Natural killer cell (primary cell): ENCODE measurements at regions not wholly inside any gene's neighbourhood (a gene's known extent, or its start where the extent isn't known, plus 50 kb on each side); places are given as distances from the start of the nearest gene placed in this dataset.
"Not testable (repeated sequence)": the region's sequence is repeated elsewhere in the genome, so short reads cannot be mapped to it uniquely, and the experiment has no call there.

Experiments
- ATAC-seq, 3 donors: fragments of 150-1000 bp in 2 of 3; fragments of 200-7000 bp in 1 of 3; cut with Tn5 transposase; 1 replicate in 1 of 3; 2 replicates in 2 of 3; pipeline ENCODE4 v1.10.0; 2021; ENCODE audit warnings: mild to moderate bottlenecking in 2 of 3, moderate library complexity in 2 of 3
- DNase-seq, 2 donors: peaks; one replicate each; pipeline versions ENCODE4 v3.0.0 to v3.0.0-alpha.2; 2013 to 2021; ENCODE audit warnings: mixed read lengths in 1 of 2
- H3K27ac ChIP-seq: one replicate; pipeline ENCODE4 v1.5.1; 2013; ENCODE audit warnings: mild to moderate bottlenecking, low read length
- H3K27me3 ChIP-seq: one replicate; pipeline ENCODE4 v1.6.1; 2013; ENCODE audit warnings: low read length; ENCODE audit not compliant: control insufficient read depth, insufficient read depth
- H3K36me3 ChIP-seq: one replicate; pipeline ENCODE4 v1.6.1; 2013; ENCODE audit warnings: low read length; ENCODE audit not compliant: control insufficient read depth, insufficient read depth
- H3K4me1 ChIP-seq: one replicate; pipeline ENCODE4 v1.6.1; 2013; ENCODE audit warnings: low read length; ENCODE audit not compliant: control insufficient read depth, insufficient read depth
- H3K4me3 ChIP-seq: one replicate; pipeline ENCODE4 v1.5.1; 2013; ENCODE audit warnings: low read length
- H3K9me3 ChIP-seq: one replicate; pipeline ENCODE4 v1.6.1; 2013; ENCODE audit warnings: low read length; ENCODE audit not compliant: control insufficient read depth, insufficient read depth
- H3K27ac Mint-ChIP-seq, 2 donors: one replicate each; pipeline ENCODE4 v1.8.0; 2022; ENCODE audit warnings: mild to moderate bottlenecking in 2 of 2, mixed read lengths in 2 of 2, moderate library complexity in 1 of 2
- H3K27me3 Mint-ChIP-seq, 2 donors: one replicate each; pipeline ENCODE4 v1.8.0; 2022; ENCODE audit warnings: low read depth in 2 of 2, mixed read lengths in 2 of 2
- H3K36me3 Mint-ChIP-seq: one replicate; pipeline ENCODE4 v1.8.0; 2022; ENCODE audit warnings: mixed read lengths
- H3K4me1 Mint-ChIP-seq, 2 donors: one replicate each; pipeline ENCODE4 v1.8.0; 2022; ENCODE audit warnings: mixed read lengths in 2 of 2
- H3K4me3 Mint-ChIP-seq: one replicate; pipeline ENCODE4 v1.8.0; 2022; ENCODE audit warnings: mild to moderate bottlenecking, moderate library complexity, mixed read lengths
- H3K9me3 Mint-ChIP-seq, 2 donors: one replicate each; pipeline ENCODE4 v1.8.0; 2022; ENCODE audit warnings: mixed read lengths in 2 of 2
- WGBS: methylation state at CpG from one replicate; pipeline ENCODE4 v1.1.7; 2013; ENCODE audit warnings: missing lambda C conversion rate; ENCODE audit not compliant: insufficient coverage; 5-methylcytosine and 5-hydroxymethylcytosine counted together
- intact Hi-C: fragments of 100-400 bp; cut with micrococcal nuclease; formaldehyde crosslinking; loops from one replicate; pipeline ENCODE4 v1.14.2; 2022
- TF ChIP-seq, protein P1 (sequence below): fragments of 200-600 bp; IDR thresholded peaks from one replicate; pipeline ENCODE4 v1.8.0; 2022; ENCODE audit warnings: antibody characterized with exemption

DNA sequence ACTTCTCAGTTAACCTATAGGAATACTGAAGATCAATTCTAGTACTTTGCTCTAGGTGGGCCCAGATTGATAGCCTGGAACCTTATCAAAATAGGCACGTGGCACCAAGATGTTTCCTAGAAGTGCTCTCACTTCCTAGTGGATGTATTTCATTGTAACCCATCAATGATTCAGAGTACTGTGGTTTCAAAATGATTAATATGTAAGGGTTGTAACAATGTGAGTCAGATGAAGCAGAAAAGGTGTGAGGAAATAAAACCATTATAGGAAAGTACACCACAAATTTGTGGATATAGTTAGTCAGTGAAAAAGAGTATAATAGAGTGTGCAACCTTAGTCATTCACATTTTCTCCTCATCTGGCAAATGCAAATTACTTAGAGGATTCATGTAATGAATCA lies 177.3 kb upstream of the FST start:
- intact Hi-C loops = no loop called here
- Mint-ChIP-seq H3K4me3 (no peak overlapping the region), H3K9me3 (peaks cover 3 to 4% of the 10 kb centered on the region in 2 donors)

DNA sequence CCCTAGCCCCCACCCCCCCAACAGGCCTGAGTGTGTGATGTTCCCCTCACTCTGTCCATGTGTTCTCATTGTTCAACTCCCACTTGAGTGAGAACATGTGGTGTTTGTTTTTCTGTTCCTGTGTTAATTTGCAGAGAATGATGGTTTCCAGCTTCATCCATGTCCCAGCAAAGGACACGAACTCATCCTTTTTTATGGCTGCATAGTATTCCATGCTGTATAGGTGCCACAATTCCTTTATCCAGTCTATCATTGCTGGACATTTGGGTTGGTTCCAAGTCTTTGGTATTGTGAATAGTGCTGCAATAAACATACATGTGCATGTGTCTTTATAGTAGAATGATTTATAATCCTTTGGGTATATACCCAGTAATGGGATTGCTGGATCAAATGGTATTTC lies 175.1 kb upstream of the FST start:
- H3K4me3 Mint-ChIP-seq, ATAC-seq, H3K36me3 Mint-ChIP-seq, H3K4me1 Mint-ChIP-seq, H3K9me3 Mint-ChIP-seq, H3K27me3 ChIP-seq, DNase-seq, H3K27ac ChIP-seq, H3K27me3 Mint-ChIP-seq, H3K36me3 ChIP-seq, H3K27ac Mint-ChIP-seq, H3K4me3 ChIP-seq, intact Hi-C loops, H3K4me1 ChIP-seq, H3K9me3 ChIP-seq: not testable (repeated sequence)
- WGBS = 100% methylated on average over 1 of the region's 1 CpG

More for the DNA sequence above, 177.3 kb upstream of the FST start:
- Histone ChIP-seq H3K27me3 (no peaks in the 10 kb centered on the region), H3K27ac (no peak overlapping the region), H3K4me1 (no peaks in the 10 kb centered on the region), H3K36me3 (no peaks in the 10 kb centered on the region), H3K9me3 (no peaks in the 10 kb centered on the region), H3K4me3 (no peak overlapping the region)
- WGBS = 9% methylated on average over 1 of the region's 1 CpG
- Mint-ChIP-seq H3K4me1 (no peaks in the 10 kb centered on the region), H3K36me3 (no peaks in the 10 kb centered on the region), H3K27me3 (no peaks in the 10 kb centered on the region), H3K27ac (no peak overlapping the region)
- TF ChIP-seq, protein P1, sequence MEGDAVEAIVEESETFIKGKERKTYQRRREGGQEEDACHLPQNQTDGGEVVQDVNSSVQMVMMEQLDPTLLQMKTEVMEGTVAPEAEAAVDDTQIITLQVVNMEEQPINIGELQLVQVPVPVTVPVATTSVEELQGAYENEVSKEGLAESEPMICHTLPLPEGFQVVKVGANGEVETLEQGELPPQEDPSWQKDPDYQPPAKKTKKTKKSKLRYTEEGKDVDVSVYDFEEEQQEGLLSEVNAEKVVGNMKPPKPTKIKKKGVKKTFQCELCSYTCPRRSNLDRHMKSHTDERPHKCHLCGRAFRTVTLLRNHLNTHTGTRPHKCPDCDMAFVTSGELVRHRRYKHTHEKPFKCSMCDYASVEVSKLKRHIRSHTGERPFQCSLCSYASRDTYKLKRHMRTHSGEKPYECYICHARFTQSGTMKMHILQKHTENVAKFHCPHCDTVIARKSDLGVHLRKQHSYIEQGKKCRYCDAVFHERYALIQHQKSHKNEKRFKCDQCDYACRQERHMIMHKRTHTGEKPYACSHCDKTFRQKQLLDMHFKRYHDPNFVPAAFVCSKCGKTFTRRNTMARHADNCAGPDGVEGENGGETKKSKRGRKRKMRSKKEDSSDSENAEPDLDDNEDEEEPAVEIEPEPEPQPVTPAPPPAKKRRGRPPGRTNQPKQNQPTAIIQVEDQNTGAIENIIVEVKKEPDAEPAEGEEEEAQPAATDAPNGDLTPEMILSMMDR = no peak
- no peak for ATAC-seq
- DNase-seq = no peak

DNA sequence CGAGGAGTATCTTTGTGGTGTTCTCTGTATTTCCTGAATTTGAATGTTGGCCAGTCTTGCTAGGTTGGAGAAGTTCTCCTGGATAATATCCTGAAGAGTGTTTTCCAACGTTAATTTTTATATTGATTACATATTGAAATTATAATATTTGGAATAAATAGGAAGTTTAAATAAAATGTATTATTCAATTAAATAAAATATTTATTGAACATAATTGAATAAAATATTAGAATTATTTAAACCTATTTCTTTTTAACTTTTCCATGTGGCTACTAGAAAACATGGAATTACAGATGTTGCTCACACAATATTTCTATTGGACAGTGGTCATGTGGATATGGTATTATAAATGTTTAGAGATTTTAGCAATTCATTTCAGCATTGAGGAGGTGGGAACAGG lies 170.8 kb upstream of the FST start:
- Mint-ChIP-seq H3K27me3 (no peaks in the 10 kb centered on the region), H3K27ac (no peak overlapping the region), H3K4me3 (no peak overlapping the region), H3K9me3 (peaks cover 4 to 8% of the 10 kb centered on the region in 2 donors), H3K36me3 (no peaks in the 10 kb centered on the region), H3K4me1 (no peaks in the 10 kb centered on the region)
- ATAC-seq (no peak), DNase-seq (no peak)
- TF ChIP-seq, protein P1 = no peak
- no peak overlapping the region for H3K27ac ChIP-seq
- WGBS = no CpG with 5 or more reads among the region's 2 CpGs
- H3K4me1 ChIP-seq = no peaks in the 10 kb centered on the region
- intact Hi-C loops = no loop called here
- no peak overlapping the region for H3K4me3 ChIP-seq
- H3K27me3 ChIP-seq = no peaks in the 10 kb centered on the region
- no peaks in the 10 kb centered on the region for H3K36me3 ChIP-seq
- H3K9me3 ChIP-seq = no peaks in the 10 kb centered on the region

DNA sequence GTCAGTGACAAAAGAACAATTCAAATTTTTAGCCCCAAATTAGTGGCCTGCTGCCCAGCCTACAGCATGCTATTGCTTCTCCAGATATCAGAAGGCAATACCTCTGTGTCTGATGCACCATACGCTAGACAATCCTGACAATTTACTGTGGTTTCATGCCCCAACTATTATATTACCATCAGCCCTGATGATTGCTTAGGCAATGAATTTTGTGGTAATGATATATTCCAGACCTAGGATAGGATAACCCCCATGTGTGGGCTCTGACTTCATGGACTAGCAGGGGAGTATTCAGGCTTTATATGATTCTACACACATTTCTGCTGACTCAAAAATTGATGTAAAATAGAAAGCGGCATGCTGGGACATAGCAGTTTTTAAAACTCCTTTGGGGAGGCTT lies 168.7 kb upstream of the FST start:
- intact Hi-C loops = no loop called here
- Histone ChIP-seq H3K4me1 (no peaks in the 10 kb centered on the region), H3K27ac (no peak overlapping the region), H3K4me3 (no peak overlapping the region), H3K9me3 (peaks cover 3% of the 10 kb centered on the region), H3K27me3 (no peaks in the 10 kb centered on the region), H3K36me3 (no peaks in the 10 kb centered on the region)
- 95% methylated on average over 2 of the region's 2 CpGs for WGBS
- H3K4me1 Mint-ChIP-seq = no peaks in the 10 kb centered on the region
- no peaks in the 10 kb centered on the region for H3K36me3 Mint-ChIP-seq
- no peak for DNase-seq
- H3K4me3 Mint-ChIP-seq = no peak overlapping the region
- H3K9me3 Mint-ChIP-seq = peaks cover 11 to 13% of the 10 kb centered on the region in 2 donors
- TF ChIP-seq, protein P1 = no peak
- no peaks in the 10 kb centered on the region for H3K27me3 Mint-ChIP-seq
- ATAC-seq = no peak
- H3K27ac Mint-ChIP-seq = no peak overlapping the region
